HEK293T (cell line): ENCODE measurements at regions not wholly inside any gene's neighbourhood (a gene's known extent, or its start where the extent isn't known, plus 50 kb on each side); places are given as distances from the start of the nearest gene placed in this dataset.
"Not testable (repeated sequence)": the region's sequence is repeated elsewhere in the genome, so short reads cannot be mapped to it uniquely, and the experiment has no call there.

Experiments used
- ARNT ChIP-seq: fragments of 450-650 bp; IDR thresholded peaks from 2 replicates; pipeline ENCODE4 v1.6.1; 2017; ENCODE audit warnings: mild to moderate bottlenecking
- BHLHE40 ChIP-seq: fragments of 450-650 bp; IDR thresholded peaks from 2 replicates; pipeline ENCODE4 v1.6.1; 2016; ENCODE audit warnings: mild to moderate bottlenecking, moderate library complexity, borderline replicate concordance
- FOXM1 ChIP-seq: fragments of 450-650 bp; IDR thresholded peaks from 2 replicates; pipeline ENCODE4 v1.6.1; 2017; ENCODE audit warnings: mild to moderate bottlenecking, borderline replicate concordance
- HDGF ChIP-seq: fragments of 450-650 bp; IDR thresholded peaks from 2 replicates; pipeline ENCODE4 v1.6.1; 2017; ENCODE audit warnings: antibody characterized with exemption, borderline replicate concordance
- LEF1 ChIP-seq: fragments of 450-650 bp; IDR thresholded peaks from 2 replicates; pipeline ENCODE4 v1.6.1; 2017; ENCODE audit warnings: mild to moderate bottlenecking, borderline replicate concordance
- SUZ12 ChIP-seq: fragments of 450-650 bp; IDR thresholded peaks from 2 replicates; pipeline ENCODE4 v1.6.1; 2016; ENCODE audit warnings: mild to moderate bottlenecking

DNA sequence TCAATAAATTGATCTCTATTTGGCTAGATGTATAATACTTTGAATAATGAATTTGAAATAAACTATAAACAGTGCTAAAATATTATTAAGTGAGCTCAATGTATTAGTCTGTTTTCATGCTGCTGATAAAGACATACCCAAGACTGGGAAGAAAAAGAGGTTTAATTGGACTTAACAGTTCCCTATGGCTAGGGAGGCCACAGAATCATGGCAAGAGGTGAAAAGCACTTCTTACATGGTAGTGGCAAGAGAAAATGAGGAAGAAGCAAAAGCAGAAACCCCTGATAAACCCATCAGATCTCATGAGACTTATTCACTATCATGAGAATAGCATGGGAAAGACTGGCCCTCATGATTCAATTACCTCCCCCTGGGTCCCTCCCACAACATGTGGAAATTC lies 2092.4 kb upstream of the ACO1 start:
- not testable (repeated sequence) for TF ChIP-seq SUZ12, HDGF, ARNT, FOXM1, BHLHE40, LEF1
